ENCODE measurements at regions not wholly inside any gene's neighbourhood (a gene's known extent, or its start where the extent isn't known, plus 50 kb on each side); places are given as distances from the start of the nearest gene placed in this dataset.

GRCh38 chr20:39600156-39600555 is 638.0 kb downstream of the DHX35 start:
- no peak for DNase-seq

GRCh38 chr20:39596554-39596953 is 634.4 kb downstream of the DHX35 start:
- DNase-seq, result no peak

GRCh38 chr20:39592371-39592770 is 630.2 kb downstream of the DHX35 start:
- no peak for DNase-seq

GRCh38 chr20:39588148-39588757 is 626.1 kb downstream of the DHX35 start:
- no peak for DNase-seq

GRCh38 chr20:39581034-39581433 is 618.9 kb downstream of the DHX35 start:
- no peak for DNase-seq

GRCh38 chr20:39576771-39577170 is 614.6 kb downstream of the DHX35 start:
- DNase-seq, result no peak

GRCh38 chr20:39574061-39574460 is 611.9 kb downstream of the DHX35 start:
- no peak for DNase-seq

- no peak for DNase-seq
Measured at GRCh38 chr20:39571171-39571570, 609.0 kb downstream of the DHX35 start.

GRCh38 chr20:39568109-39568508 is 606.0 kb downstream of the DHX35 start:
- no peak for DNase-seq

- no peak for DNase-seq
Measured at GRCh38 chr20:39563349-39563748, 601.2 kb downstream of the DHX35 start.

- DNase-seq, result no peak
Measured at GRCh38 chr20:39554341-39554740, 592.2 kb downstream of the DHX35 start.

- no peak for DNase-seq
Measured at GRCh38 chr20:39553120-39553519, 591.0 kb downstream of the DHX35 start.

- no peak for DNase-seq
Measured at GRCh38 chr20:39549733-39550132, 587.6 kb downstream of the DHX35 start.

- no peak for DNase-seq
Measured at GRCh38 chr20:39547546-39548408, 585.6 kb downstream of the DHX35 start.

GRCh38 chr20:39541136-39541803 is 579.1 kb downstream of the DHX35 start:
- no peak for DNase-seq

- no peak for DNase-seq
Measured at GRCh38 chr20:39538317-39538716, 576.2 kb downstream of the DHX35 start.

GRCh38 chr20:39535301-39535700 is 573.2 kb downstream of the DHX35 start:
- DNase-seq, result no peak

GRCh38 chr20:39534846-39535245 is 572.7 kb downstream of the DHX35 start:
- DNase-seq, result no peak

- no peak for DNase-seq
Measured at GRCh38 chr20:39533858-39534257, 571.7 kb downstream of the DHX35 start.

GRCh38 chr20:39532205-39532604 is 570.1 kb downstream of the DHX35 start:
- no peak for DNase-seq

GRCh38 chr20:39528436-39528835 is 566.3 kb downstream of the DHX35 start:
- DNase-seq, result no peak

- DNase-seq, result no peak
Measured at GRCh38 chr20:39524371-39524911, 562.3 kb downstream of the DHX35 start.

GRCh38 chr20:39523405-39523804 is 561.3 kb downstream of the DHX35 start:
- no peak for DNase-seq

GRCh38 chr20:39518654-39519053 is 556.5 kb downstream of the DHX35 start:
- DNase-seq, result no peak

All from activated CD4-positive, alpha-beta T cell treated with anti-CD3 and anti-CD28 coated beads, Interleukin-2, amount 50 U/mL, for 4 hours (primary cell).